SK-N-SH (cell line): ENCODE measurements at regions not wholly inside any gene's neighbourhood (a gene's known extent, or its start where the extent isn't known, plus 50 kb on each side); places are given as distances from the start of the nearest gene placed in this dataset.
"Not testable (repeated sequence)": the region's sequence is repeated elsewhere in the genome, so short reads cannot be mapped to it uniquely, and the experiment has no call there.

Experiments used
- CTCF ChIA-PET: fragments of 300-600, 350-600 bp; formaldehyde crosslinking; extraction: SDS; loops from one replicate; lab custom pipeline; 2021; lab: Yijun Ruan, JAX
- POLR2A ChIA-PET: fragments of 350-600 bp; sonication (Branson Sonifier 250); formaldehyde crosslinking; extraction: SDS; loops from one replicate; lab custom pipeline; 2020; ENCODE audit warnings: antibody characterized with exemption, inconsistent platforms; lab: Yijun Ruan, JAX
- DNase-seq: peaks from one replicate; pipeline ENCODE4 v3.0.0; 2012
- H2AFZ ChIP-seq: fragments of 200-600 bp; sonication (generic); 2 replicates; pipeline ENCODE4 v1.8.1; 2016; ENCODE audit warnings: antibody characterized with exemption, mild to moderate bottlenecking, low read depth
- H3F3A ChIP-seq: fragments of 200-600 bp; sonication (generic); replicated peaks from 2 replicates; pipeline ENCODE3; 2016; ENCODE audit warnings: antibody characterized with exemption, mild to moderate bottlenecking; ENCODE audit not compliant: insufficient read depth
- H3K27ac ChIP-seq, 2 experiments: fragments of 200-500 bp in 1 of 2; fragments of 200-600 bp in 1 of 2; sonication (Bioruptor generic) in 1 of 2; sonication (generic), shearing (Covaris generic) in 1 of 2; 2 replicates each; pipeline versions ENCODE4 v1.5.1 to v1.6.1; 2014 to 2016; ENCODE audit warnings: low read depth in 2 of 2, inconsistent platforms in 1 of 2, low read length in 1 of 2, mild to moderate bottlenecking in 1 of 2, mixed read lengths in 1 of 2
- H3K27me3 ChIP-seq: fragments of 200-600 bp; sonication (generic), shearing (Covaris generic); 2 replicates; pipeline ENCODE4 v1.6.1; 2016; ENCODE audit warnings: mixed run types; ENCODE audit not compliant: insufficient read depth
- H3K36me3 ChIP-seq, 2 experiments: fragments of 200-500 bp in 1 of 2; fragments of 200-600 bp in 1 of 2; sonication (Bioruptor generic) in 1 of 2; sonication (generic) in 1 of 2; replicated peaks in 1 of 2; 2 replicates each; pipeline versions ENCODE3 to v1.5.1; 2014 to 2016; ENCODE audit warnings: low read length in 1 of 2, mild to moderate bottlenecking in 1 of 2; ENCODE audit not compliant: insufficient read depth in 2 of 2, control insufficient read depth in 1 of 2
- H3K4me1 ChIP-seq, 2 experiments: fragments of 200-500 bp in 1 of 2; fragments of 200-600 bp in 1 of 2; sonication (Bioruptor generic) in 1 of 2; sonication (generic), shearing (Covaris generic) in 1 of 2; 2 replicates each; pipeline versions ENCODE4 v1.5.1 to v1.6.1; 2014 to 2016; ENCODE audit warnings: low read depth in 1 of 2, low read length in 1 of 2, mixed run types in 1 of 2; ENCODE audit not compliant: insufficient read depth in 2 of 2, control insufficient read depth in 1 of 2
- H3K4me2 ChIP-seq: fragments of 200-600 bp; sonication (generic), shearing (Covaris generic); 2 replicates; pipeline ENCODE4 v1.6.1; 2017; ENCODE audit warnings: mixed run types
- H3K4me3 ChIP-seq, 2 experiments: fragments of 200-500 bp in 1 of 2; fragments of 200-600 bp in 1 of 2; sonication (Bioruptor generic) in 1 of 2; sonication (generic), shearing (Covaris generic) in 1 of 2; 2 replicates each; pipeline versions ENCODE4 v1.5.1 to v1.8.1; 2014 to 2016; ENCODE audit warnings: low read depth in 2 of 2, inconsistent platforms in 1 of 2, low read length in 1 of 2, mild to moderate bottlenecking in 1 of 2, mixed read lengths in 1 of 2, moderate library complexity in 1 of 2
- H3K79me2 ChIP-seq: fragments of 200-600 bp; sonication (generic); 2 replicates; pipeline ENCODE4 v1.8.1; 2017; ENCODE audit warnings: mild to moderate bottlenecking; ENCODE audit not compliant: insufficient read depth
- H3K9ac ChIP-seq: fragments of 200-600 bp; sonication (generic); 2 replicates; pipeline ENCODE4 v1.6.1; 2017; ENCODE audit warnings: mixed run types
- H3K9me2 ChIP-seq: fragments of 200-600 bp; sonication (generic); 2 replicates; pipeline ENCODE4 v1.6.1; 2017; ENCODE audit warnings: mixed run types
- H3K9me3 ChIP-seq: fragments of 200-600 bp; sonication (generic); 2 replicates; pipeline ENCODE4 v1.6.1; 2017; ENCODE audit warnings: mixed run types, mild to moderate bottlenecking, moderate library complexity
- H4K20me1 ChIP-seq: fragments of 200-600 bp; sonication (generic); 2 replicates; pipeline ENCODE4 v1.6.1; 2017; ENCODE audit warnings: mild to moderate bottlenecking, mixed run types; ENCODE audit not compliant: insufficient read depth
- CTCF ChIP-seq: fragments of 200-600 bp; sonication (generic); IDR thresholded peaks from 2 replicates; pipeline ENCODE4 v1.6.1; 2017; ENCODE audit warnings: antibody characterized with exemption, mild to moderate bottlenecking, moderate library complexity
- FOSL2 ChIP-seq: IDR thresholded peaks from 2 replicates; pipeline ENCODE4 v1.4.0; 2012; ENCODE audit warnings: low read depth, mild to moderate bottlenecking, moderate library complexity, borderline replicate concordance
- FOXM1 ChIP-seq: IDR thresholded peaks from 2 replicates; pipeline ENCODE4 v1.4.0; 2012; ENCODE audit warnings: low read depth, mild to moderate bottlenecking
- GABPA ChIP-seq: IDR thresholded peaks from 2 replicates; pipeline ENCODE4 v1.4.0; 2012; ENCODE audit warnings: low read depth, mild to moderate bottlenecking
- GATA2 ChIP-seq: sonication (generic); formaldehyde crosslinking; IDR thresholded peaks from 2 replicates; pipeline ENCODE4 v1.5.0; 2020; ENCODE audit warnings: mild to moderate bottlenecking, missing genetic modification reagents
- MAX ChIP-seq: IDR thresholded peaks from 2 replicates; pipeline ENCODE4 v1.4.0; 2012; ENCODE audit warnings: low read depth
- MXI1 ChIP-seq: IDR thresholded peaks from 2 replicates; pipeline ENCODE4 v1.6.1; 2012; ENCODE audit warnings: mild to moderate bottlenecking, low read depth, low read length, improper control_type of control experiment
- NFIC ChIP-seq: IDR thresholded peaks from 2 replicates; pipeline ENCODE4 v1.4.0; 2012; ENCODE audit warnings: borderline replicate concordance
- RAD21 ChIP-seq: IDR thresholded peaks from 2 replicates; pipeline ENCODE4 v1.6.1; 2012; ENCODE audit warnings: mild to moderate bottlenecking, low read length
- RCOR1 ChIP-seq: fragments of 150-350 bp; IDR thresholded peaks from 2 replicates; pipeline ENCODE4 v1.6.1; 2017; ENCODE audit warnings: antibody characterized with exemption, low read length
- RFX5 ChIP-seq: IDR thresholded peaks from 2 replicates; pipeline ENCODE4 v1.6.1; 2012; ENCODE audit warnings: mild to moderate bottlenecking, improper control_type of control experiment, low read length
- TEAD4 ChIP-seq: IDR thresholded peaks from 2 replicates; pipeline ENCODE4 v1.4.0; 2012; ENCODE audit warnings: mild to moderate bottlenecking, borderline replicate concordance; ENCODE audit not compliant: insufficient read depth
- USF2 ChIP-seq: fragments of 150-350 bp; IDR thresholded peaks from 2 replicates; pipeline ENCODE4 v1.6.1; 2017; ENCODE audit warnings: antibody characterized with exemption, low read length, low read depth, borderline replicate concordance
- WGBS: methylation state at CpG from one replicate; pipeline ENCODE4 v1.1.6; 2017; ENCODE audit warnings: low lambda C conversion rate; 5-methylcytosine and 5-hydroxymethylcytosine counted together

- TF ChIP-seq CTCF (no peak), GABPA (no peak), FOSL2 (no peak), USF2 (no peak), TEAD4 (no peak), RAD21 (no peak), RCOR1 (no peak), GATA2 (CRISPR knock-in tag) (no peak)
Measured at GRCh38 chr16:72635694-72636093, 412.2 kb downstream of the ZFHX3 start (continued).

DNA sequence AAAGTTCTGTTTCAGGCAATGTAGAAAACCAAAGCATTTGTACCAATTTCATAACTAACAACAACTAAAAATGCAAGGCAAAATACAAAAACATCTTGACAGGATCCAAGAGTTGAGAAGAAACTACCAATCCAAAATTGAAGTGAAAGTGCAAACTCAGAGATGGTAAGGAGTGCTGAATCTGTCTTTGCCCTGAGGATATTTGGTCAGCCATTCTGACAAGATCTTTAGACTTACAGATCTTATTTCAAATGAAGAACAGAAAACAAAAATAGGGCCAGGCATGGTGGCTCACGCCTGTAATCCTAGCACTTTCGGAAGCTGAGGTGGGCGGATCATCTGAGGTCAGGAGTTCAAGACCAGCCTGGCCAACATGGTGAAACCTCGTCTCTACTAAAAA, 412.8 kb downstream of the ZFHX3 start:
- no peak overlapping the region for H3K4me3 ChIP-seq
- H3K4me1 ChIP-seq, result peaks cover 3 to 4% of the 10 kb centered on the region in 2 experiments; a peak in 2 of 4 replicates
- H3K9me2 ChIP-seq, result no peaks in the 10 kb centered on the region
- no peaks in the 10 kb centered on the region for H3K79me2 ChIP-seq
- no peak overlapping the region for H3K27ac ChIP-seq
- 97% methylated on average over 4 of the region's 4 CpGs for WGBS
- no peak for DNase-seq
- CTCF ChIA-PET, result no interaction called here
- H3F3A ChIP-seq, result no peaks in the 10 kb centered on the region
- H3K36me3 ChIP-seq, result no peaks in the 10 kb centered on the region
- no peaks in the 10 kb centered on the region for H4K20me1 ChIP-seq
- H2AFZ ChIP-seq, result no peak overlapping the region
- TF ChIP-seq RFX5 (no peak), MXI1 (no peak), FOXM1 (no peak), MAX (no peak), NFIC (no peak), GATA2 (CRISPR knock-in tag) (no peak)
- no peak overlapping the region for H3K9ac ChIP-seq
- no peak overlapping the region for H3K4me2 ChIP-seq
- POLR2A ChIA-PET, result no interaction called here
- no peaks in the 10 kb centered on the region for H3K9me3 ChIP-seq
- no peaks in the 10 kb centered on the region for H3K27me3 ChIP-seq

DNA sequence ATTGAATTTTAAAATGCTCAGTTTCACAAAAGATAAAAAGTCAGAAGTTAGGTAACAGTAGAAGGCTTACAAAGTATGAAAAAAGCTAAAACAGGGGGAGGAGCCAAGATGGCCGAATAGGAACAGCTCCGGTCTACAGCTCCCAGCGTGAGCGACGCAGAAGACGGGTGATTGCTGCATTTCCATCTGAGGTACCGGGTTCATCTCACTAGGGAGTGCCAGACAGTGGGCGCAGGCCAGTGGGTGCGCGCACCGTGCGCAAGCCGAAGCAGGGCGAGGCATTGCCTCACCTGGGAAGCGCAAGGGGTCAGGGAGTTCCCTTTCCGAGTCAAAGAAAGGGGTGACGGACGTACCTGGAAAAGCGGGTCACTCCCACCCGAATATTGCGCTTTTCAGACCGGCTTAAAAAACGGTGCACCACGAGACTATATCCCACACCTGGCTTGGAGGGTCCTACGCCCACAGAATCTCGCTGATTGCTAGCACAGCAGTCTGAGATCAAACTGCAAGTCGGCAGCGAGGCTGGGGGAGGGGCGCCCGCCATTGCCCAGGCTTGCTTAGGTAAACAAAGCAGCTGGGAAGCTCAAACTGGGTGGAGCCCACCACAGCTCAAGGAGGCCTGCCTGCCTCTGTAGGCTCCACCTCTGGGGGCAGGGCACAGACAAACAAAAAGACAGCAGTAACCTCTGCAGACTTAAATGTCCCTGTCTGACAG, 420.6 kb downstream of the ZFHX3 start:
- H3K27ac ChIP-seq, H3K27me3 ChIP-seq, H4K20me1 ChIP-seq, H3K9me2 ChIP-seq, H3F3A ChIP-seq, H3K36me3 ChIP-seq, H3K4me3 ChIP-seq, H3K4me2 ChIP-seq, H3K9ac ChIP-seq, H2AFZ ChIP-seq, DNase-seq, CTCF ChIA-PET, H3K79me2 ChIP-seq, POLR2A ChIA-PET, H3K9me3 ChIP-seq, H3K4me1 ChIP-seq: not testable (repeated sequence)
- WGBS, result 94% methylated on average over 23 of the region's 30 CpGs
